ENCODE measurements at regions not wholly inside any gene's neighbourhood (a gene's known extent, or its start where the extent isn't known, plus 50 kb on each side); places are given as distances from the start of the nearest gene placed in this dataset.

DNA sequence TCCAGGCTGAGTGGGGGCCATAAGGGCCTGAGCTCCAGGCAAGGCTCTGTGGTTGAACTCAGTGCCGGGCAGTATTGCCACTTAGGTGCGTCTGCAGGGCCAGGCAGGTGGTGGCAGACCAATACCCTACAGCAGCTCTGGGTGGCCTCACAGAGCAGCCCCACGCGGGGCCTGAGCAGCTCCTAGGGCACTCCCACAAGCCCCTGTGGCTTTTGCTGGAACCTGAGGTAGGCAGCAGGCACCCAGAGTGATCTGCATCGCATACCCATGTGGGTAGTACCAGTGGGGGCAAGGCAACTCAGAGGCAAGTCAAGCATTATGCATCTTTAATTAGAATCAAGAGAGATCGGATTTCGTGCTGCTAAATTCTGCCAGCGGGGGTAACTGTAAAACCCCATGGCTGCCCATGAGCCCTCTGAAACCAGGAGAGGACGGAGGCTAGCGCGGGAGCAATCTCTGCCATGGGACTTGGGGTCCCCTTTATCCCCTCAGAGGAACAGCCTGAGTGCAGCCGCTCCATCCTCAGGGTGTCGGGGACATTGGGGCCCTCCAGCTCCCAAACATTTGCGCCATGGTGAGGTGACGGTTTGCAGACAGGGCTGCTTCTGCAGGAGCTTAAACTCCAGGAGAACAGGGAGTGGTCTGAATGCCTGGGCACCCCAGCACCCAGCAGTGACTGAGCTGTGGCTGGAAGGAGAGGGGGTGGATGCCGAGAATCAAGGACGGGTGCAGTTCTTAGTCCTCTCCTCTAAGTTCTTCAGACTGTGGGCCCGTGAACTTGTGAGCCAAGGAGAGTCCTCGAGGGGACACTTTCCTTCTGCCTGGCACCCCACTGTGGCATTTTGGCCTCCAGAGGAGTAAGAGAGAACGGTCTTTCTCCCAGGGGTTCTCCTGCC lies 62.4 kb upstream of the PCSK6 start:
- DNase-seq (ENCODE audit: low spot score): no peak

- no peak for DNase-seq (ENCODE audit: low spot score)
These were observed 60.6 kb upstream of the PCSK6 start for GRCh38 chr15:101550124-101550523.

- DNase-seq (ENCODE audit: low spot score): no peak
These were observed 60.1 kb upstream of the PCSK6 start for GRCh38 chr15:101549647-101550046.

GRCh38 chr15:101547737-101548136 lies 58.2 kb upstream of the PCSK6 start:
- DNase-seq (ENCODE audit: low spot score): no peak

DNA sequence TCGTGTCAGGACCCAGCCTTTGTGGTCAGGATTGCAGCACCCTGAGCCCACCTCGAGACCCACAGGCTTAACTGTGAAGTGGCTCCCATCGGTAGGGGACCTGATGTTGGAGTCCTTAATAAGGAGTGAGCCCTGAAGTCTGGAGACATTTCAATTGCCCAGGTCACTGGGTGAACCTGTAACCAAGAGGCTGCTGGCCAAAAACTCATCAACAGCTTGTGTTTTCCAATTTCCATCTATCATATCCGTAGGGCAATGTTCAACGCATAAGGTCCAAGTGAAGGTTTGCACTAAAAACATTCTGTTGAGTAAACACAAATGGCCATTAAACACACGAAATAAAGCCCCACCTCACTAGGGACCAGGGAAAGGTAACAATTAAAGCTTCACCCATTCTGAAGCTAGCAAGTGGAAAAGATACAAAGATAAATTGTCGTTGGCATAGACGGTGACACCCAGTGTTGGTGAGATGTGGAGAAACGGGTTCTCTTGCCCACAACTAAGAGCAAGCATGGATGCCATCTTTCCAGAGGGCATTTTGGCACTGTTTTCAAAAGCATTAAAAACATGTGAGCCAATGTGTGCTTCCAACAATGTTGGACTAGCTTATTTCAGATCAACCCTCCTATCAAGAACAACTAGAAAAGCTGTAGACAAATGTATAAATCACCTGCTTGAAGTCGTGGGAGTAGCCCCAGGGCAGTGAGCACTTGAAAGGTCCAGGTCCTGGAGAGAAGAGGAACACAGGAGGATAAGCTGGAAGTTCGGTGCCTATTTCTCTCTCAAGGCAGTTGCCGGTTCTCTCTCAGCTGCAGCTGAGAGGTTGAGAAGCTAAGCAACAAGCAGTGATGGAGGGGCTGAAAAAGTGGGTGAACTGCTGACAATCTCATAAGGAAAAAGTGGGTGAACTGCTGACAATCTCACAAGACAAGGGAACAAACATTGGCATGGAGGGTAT lies 56.3 kb upstream of the PCSK6 start:
- no peak for DNase-seq (ENCODE audit: low spot score)

GRCh38 chr15:101544613-101544945 lies 55.1 kb upstream of the PCSK6 start:
- no peak for DNase-seq (ENCODE audit: low spot score)

- DNase-seq (ENCODE audit: low spot score): no peak
These were observed 54.6 kb upstream of the PCSK6 start for GRCh38 chr15:101543926-101544612.

GRCh38 chr15:101543431-101543830 lies 53.9 kb upstream of the PCSK6 start:
- no peak for DNase-seq (ENCODE audit: low spot score)

DNA sequence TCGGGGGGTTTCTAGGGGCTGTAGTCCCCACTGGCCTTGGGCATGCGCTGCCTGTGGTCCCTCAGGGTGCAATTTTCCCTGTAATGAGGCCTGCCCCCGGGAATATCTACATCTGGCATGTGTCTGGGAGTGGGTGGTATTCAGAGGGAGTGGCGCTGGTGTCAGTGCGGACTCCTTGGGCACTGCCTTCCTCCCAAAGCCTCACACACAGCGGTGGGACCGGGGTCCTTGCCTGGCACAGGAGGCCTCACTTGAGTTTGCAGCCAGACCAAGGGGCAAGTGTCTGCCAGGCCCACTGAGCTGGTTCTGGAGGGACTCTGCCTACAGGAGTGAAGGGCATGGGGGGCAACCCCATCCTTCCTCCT lies 53.5 kb upstream of the PCSK6 start:
- DNase-seq (ENCODE audit: low spot score): no peak

- DNase-seq (ENCODE audit: low spot score): no peak
These were observed 53.0 kb upstream of the PCSK6 start for GRCh38 chr15:101542306-101543025.

GRCh38 chr15:101541501-101542292 lies 52.2 kb upstream of the PCSK6 start:
- DNase-seq (ENCODE audit: low spot score): no peak

GRCh38 chr15:101540480-101541239 lies 51.2 kb upstream of the PCSK6 start:
- no peak for DNase-seq (ENCODE audit: low spot score)

DNA sequence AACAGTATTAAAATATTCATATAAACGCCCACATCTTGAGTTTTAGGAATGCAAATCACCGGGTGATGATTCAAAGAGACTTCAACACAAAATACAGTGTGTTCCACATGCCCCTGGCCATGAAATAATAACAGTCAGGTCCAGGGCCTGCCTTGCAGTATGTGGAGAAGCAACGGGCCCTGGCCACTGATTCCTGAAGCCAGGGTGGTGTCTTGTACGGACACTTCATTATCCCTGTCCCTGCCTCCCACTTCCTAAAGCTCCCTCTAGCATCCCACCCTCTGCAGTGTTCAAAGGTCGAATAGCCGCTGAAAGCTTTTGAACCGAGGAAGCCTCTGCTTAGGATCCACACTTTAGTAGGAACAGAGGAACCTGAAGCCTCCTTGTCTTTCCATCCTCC lies 50.4 kb upstream of the PCSK6 start:
- DNase-seq (ENCODE audit: low spot score): no peak

- DNase-seq (ENCODE audit: low spot score): no peak
These were observed 50.0 kb upstream of the PCSK6 start for GRCh38 chr15:101539492-101539891.

Measured in HuH-7 (cell line).